RWPE2 (cell line): ENCODE measurements at regions not wholly inside any gene's neighbourhood (a gene's known extent, or its start where the extent isn't known, plus 50 kb on each side); places are given as distances from the start of the nearest gene placed in this dataset.

ENCODE experiments used
- ATAC-seq: fragments of 200-7000 bp; cut with Tn5 transposase; 3 replicates; pipeline ENCODE4 v1.9.1; 2021; ENCODE audit warnings: low read depth
- DNase-seq: peaks from one replicate; pipeline ENCODE4 v3.0.0-alpha.2; 2020; ENCODE audit warnings: low spot score
- H3K27ac ChIP-seq: fragments of 450-650 bp; 2 replicates; pipeline ENCODE4 v1.5.1; 2017; ENCODE audit warnings: mild to moderate bottlenecking; ENCODE audit not compliant: poor library complexity, severe bottlenecking
- H3K27me3 ChIP-seq: fragments of 250-450 bp; sonication (Bioruptor Pico); 2 replicates; pipeline ENCODE4 v1.5.1; 2021; ENCODE audit warnings: mild to moderate bottlenecking, moderate library complexity; ENCODE audit not compliant: insufficient read depth, poor library complexity, severe bottlenecking
- H3K36me3 ChIP-seq: fragments of 250-450 bp; sonication (Bioruptor Pico); 2 replicates; pipeline ENCODE4 v1.5.1; 2020; ENCODE audit warnings: low read depth, mild to moderate bottlenecking, moderate library complexity
- H3K4me1 ChIP-seq: fragments of 250-450 bp; sonication (Bioruptor Pico); 2 replicates; pipeline ENCODE4 v1.5.1; 2021; ENCODE audit warnings: mild to moderate bottlenecking, moderate library complexity; ENCODE audit not compliant: insufficient read depth, poor library complexity, severe bottlenecking
- H3K4me3 ChIP-seq: fragments of 250-450 bp; sonication (Bioruptor Pico); 2 replicates; pipeline ENCODE4 v1.5.1; 2021; ENCODE audit warnings: mild to moderate bottlenecking, moderate library complexity; ENCODE audit not compliant: severe bottlenecking
- H3K9me3 ChIP-seq: fragments of 250-450 bp; sonication (Bioruptor Pico); 2 replicates; pipeline ENCODE4 v1.5.1; 2021; ENCODE audit warnings: mild to moderate bottlenecking, moderate library complexity; ENCODE audit not compliant: severe bottlenecking
- TF ChIP-seq, protein P1 (sequence below): fragments of 450-650 bp; IDR thresholded peaks from one replicate; pipeline ENCODE4 v1.5.1; 2017; ENCODE audit warnings: mild to moderate bottlenecking, moderate library complexity; ENCODE audit not compliant: poor library complexity, severe bottlenecking

DNA sequence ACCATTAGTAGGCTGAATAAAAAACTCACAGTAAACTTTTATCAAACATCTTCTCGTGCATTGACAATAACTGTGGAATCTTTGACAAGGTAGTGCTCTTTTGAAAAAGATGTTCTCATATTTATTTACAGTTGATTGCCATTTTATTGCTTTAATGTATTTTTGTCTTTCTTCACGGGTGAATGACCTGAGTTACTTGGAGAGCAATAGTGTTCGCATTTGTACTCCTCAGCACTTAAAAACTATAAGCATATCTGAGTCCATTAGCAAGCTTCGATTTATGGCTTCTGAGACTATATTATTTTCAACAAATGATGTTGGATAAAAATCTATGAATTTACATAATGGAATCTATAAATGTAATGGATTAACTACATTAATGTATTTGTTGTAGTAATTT is 1012.3 kb downstream of the CDH9 start:
- Histone ChIP-seq H3K27me3 (peaks cover 9% of the 10 kb centered on the region), H3K27ac (no peak overlapping the region), H3K36me3 (no peaks in the 10 kb centered on the region), H3K4me3 (no peak overlapping the region), H3K4me1 (no peaks in the 10 kb centered on the region), H3K9me3 (no peaks in the 10 kb centered on the region)
- no peak for DNase-seq
- TF ChIP-seq, protein P1, sequence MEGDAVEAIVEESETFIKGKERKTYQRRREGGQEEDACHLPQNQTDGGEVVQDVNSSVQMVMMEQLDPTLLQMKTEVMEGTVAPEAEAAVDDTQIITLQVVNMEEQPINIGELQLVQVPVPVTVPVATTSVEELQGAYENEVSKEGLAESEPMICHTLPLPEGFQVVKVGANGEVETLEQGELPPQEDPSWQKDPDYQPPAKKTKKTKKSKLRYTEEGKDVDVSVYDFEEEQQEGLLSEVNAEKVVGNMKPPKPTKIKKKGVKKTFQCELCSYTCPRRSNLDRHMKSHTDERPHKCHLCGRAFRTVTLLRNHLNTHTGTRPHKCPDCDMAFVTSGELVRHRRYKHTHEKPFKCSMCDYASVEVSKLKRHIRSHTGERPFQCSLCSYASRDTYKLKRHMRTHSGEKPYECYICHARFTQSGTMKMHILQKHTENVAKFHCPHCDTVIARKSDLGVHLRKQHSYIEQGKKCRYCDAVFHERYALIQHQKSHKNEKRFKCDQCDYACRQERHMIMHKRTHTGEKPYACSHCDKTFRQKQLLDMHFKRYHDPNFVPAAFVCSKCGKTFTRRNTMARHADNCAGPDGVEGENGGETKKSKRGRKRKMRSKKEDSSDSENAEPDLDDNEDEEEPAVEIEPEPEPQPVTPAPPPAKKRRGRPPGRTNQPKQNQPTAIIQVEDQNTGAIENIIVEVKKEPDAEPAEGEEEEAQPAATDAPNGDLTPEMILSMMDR, result no peak
- no peak for ATAC-seq

DNA sequence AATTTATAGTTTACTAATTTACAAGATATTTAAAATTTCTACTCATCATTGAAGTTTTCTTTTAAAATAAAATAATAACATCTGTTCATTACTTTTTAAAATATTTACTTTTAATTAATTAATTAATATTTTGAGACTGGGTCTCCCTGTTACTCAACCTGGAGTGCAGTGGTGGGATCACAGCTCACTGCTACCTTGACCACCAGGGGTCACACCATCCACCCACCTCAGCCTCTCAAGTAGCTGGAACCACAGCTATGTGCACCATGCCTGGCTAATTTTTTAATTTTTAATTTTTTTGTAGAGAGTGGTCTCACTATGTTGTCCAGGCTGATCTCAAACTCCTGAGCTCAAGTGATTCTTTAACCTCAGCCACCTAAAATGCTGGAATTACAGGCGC is 1013.6 kb downstream of the CDH9 start:
- Histone ChIP-seq H3K27me3 (peaks cover 9% of the 10 kb centered on the region), H3K36me3 (no peaks in the 10 kb centered on the region), H3K4me3 (no peak overlapping the region), H3K27ac (no peak overlapping the region), H3K9me3 (no peaks in the 10 kb centered on the region), H3K4me1 (no peaks in the 10 kb centered on the region)
- DNase-seq (no peak), ATAC-seq (no peak)
- TF ChIP-seq, protein P1, result peak; percentile 45

DNA sequence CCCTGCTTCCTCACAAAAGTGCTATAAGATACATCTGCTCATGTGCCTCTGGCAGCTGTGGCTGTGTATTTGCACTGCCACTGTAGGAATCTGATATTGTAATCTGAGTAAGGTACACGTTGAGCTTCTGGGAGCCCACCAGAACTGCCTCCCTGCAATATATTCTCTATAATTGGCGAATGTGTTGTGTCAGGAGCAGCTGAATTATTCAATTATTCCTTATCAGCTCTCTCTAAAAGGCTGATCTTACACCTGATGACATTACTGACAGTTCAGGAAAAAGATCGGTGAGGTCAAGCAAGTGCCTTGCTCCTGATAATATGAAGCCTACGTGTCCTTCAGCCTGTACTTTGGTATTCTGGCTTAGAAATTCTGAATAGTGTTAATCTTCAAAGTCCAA is 1015.0 kb downstream of the CDH9 start:
- DNase-seq, result no peak
- H3K27me3 ChIP-seq, result peaks cover 9% of the 10 kb centered on the region
- no peaks in the 10 kb centered on the region for H3K9me3 ChIP-seq
- H3K4me3 ChIP-seq, result no peak overlapping the region
- no peak overlapping the region for H3K27ac ChIP-seq
- no peaks in the 10 kb centered on the region for H3K36me3 ChIP-seq
- ATAC-seq, result no peak
- TF ChIP-seq, protein P1, result no peak
- no peaks in the 10 kb centered on the region for H3K4me1 ChIP-seq

DNA sequence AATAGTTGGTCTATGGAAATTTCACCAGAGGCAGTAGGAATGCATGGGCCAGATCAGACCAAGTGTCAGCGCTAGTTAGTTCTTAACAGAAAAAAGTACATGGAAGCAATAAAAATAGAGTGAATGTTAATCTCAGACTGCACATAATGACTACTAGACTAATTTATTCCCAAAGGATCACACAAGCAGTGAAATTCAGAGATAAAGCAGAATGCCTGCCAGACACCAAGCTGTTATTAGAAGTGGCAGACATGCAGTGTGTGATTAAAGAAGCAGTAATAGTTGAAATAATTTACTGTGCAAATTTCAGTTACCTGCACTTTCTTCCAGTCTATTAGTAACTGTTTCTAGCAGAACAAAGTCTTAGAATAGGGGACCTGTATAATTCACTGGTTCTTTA is 1024.2 kb downstream of the CDH9 start:
- peaks cover 14% of the 10 kb centered on the region for H3K27me3 ChIP-seq
- no peak overlapping the region for H3K4me3 ChIP-seq
- TF ChIP-seq, protein P1, result no peak
- DNase-seq (no peak), ATAC-seq (no peak)
- no peaks in the 10 kb centered on the region for H3K9me3 ChIP-seq
- H3K27ac ChIP-seq, result no peak overlapping the region
- no peaks in the 10 kb centered on the region for H3K36me3 ChIP-seq
- H3K4me1 ChIP-seq, result no peaks in the 10 kb centered on the region

DNA sequence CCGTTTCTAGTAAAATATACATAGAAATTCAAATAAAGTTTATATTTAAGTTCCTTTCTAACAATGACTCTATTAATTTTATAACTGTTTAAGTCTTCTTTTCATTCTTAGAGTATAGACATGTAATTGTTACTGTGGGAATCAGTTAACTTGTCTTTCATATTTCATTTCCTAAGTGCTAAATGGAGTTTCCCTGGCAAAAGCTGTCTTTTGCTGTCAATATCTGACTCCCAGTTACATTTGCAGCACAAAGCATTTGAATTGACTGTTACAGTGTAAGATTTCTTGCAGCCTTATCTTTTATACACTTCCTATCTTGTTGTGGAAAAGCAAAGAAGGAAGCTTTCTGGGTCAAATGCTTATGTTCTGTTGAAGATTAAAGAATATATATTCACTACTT is 1026.3 kb downstream of the CDH9 start:
- TF ChIP-seq, protein P1, result no peak
- H3K36me3 ChIP-seq, result no peaks in the 10 kb centered on the region
- no peak for ATAC-seq
- H3K4me3 ChIP-seq, result no peak overlapping the region
- H3K27me3 ChIP-seq, result peaks cover 15% of the 10 kb centered on the region
- no peaks in the 10 kb centered on the region for H3K9me3 ChIP-seq
- no peak for DNase-seq
- H3K4me1 ChIP-seq, result no peaks in the 10 kb centered on the region
- no peak overlapping the region for H3K27ac ChIP-seq
